AG09319 (cell line): ENCODE measurements at regions not wholly inside any gene's neighbourhood (a gene's known extent, or its start where the extent isn't known, plus 50 kb on each side); places are given as distances from the start of the nearest gene placed in this dataset.

ENCODE experiments used
- DNase-seq: peaks from one replicate; pipeline ENCODE4 v3.0.0-alpha.2; 2010; ENCODE audit warnings: low read depth; ENCODE audit errors: extremely low read depth
- CTCF ChIP-seq: IDR thresholded peaks from 2 replicates; pipeline ENCODE4 v1.5.1; 2011; ENCODE audit warnings: low read depth, mild to moderate bottlenecking, inconsistent platforms, low read length, moderate library complexity

DNA sequence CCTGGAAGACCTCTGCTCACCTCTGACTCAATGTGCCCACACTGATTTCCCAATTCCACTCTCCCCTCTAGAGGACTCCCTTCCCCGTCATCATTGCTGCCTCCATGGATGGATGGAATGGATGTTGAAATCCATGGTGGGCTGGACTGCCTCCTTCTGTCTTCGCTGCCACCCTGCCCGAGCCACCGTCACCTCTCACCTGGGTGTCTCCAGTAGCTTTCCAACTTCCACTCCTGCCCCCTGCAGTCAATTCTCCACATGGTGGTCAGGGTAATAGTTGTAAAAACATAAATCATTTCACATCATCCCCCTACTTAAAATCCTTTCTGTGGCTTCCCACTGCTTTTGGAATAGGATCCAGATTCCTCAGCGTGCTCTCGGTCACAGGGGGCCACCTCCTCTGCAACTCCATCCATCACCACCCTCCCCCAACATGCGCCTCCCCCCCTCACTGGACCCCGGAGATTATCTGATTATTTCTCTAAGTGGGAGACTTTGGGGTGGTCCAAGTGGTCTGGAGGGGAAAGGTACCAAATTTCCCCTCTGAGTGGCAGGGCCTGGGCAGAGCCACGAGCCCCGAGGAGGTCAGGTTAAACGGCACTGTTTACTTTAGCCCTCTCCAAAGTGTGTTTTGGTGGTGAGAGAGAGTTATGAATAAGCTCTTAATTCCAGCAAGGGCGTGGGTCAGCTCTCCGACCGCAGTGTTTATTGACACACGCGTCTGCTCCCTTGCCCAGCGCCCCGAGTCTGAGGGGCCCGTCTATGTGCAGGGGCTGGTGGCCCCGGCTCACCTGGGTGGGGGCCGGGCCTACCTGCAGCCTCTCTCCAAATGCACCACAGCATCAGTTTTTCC is 313.7 kb downstream of the MN1 start:
- TF ChIP-seq CTCF = no peak
- DNase-seq = no peak

- no peak for TF ChIP-seq CTCF
- DNase-seq = no peak
Measured at GRCh38 chr22:27488456-27489177, 312.9 kb downstream of the MN1 start.

GRCh38 chr22:27489178-27489675 is 312.3 kb downstream of the MN1 start:
- no peak for TF ChIP-seq CTCF
- DNase-seq = no peak

- TF ChIP-seq CTCF = no peak
- no peak for DNase-seq
Measured at GRCh38 chr22:27490080-27490479, 311.5 kb downstream of the MN1 start.

- TF ChIP-seq CTCF = no peak
- DNase-seq = no peak
Measured at GRCh38 chr22:27491888-27492287, 309.7 kb downstream of the MN1 start.

- no peak for DNase-seq
- TF ChIP-seq CTCF = no peak
Measured at GRCh38 chr22:27492566-27493201, 308.9 kb downstream of the MN1 start.
